ENCODE measurements at regions not wholly inside any gene's neighbourhood (a gene's known extent, or its start where the extent isn't known, plus 50 kb on each side); places are given as distances from the start of the nearest gene placed in this dataset.

DNA sequence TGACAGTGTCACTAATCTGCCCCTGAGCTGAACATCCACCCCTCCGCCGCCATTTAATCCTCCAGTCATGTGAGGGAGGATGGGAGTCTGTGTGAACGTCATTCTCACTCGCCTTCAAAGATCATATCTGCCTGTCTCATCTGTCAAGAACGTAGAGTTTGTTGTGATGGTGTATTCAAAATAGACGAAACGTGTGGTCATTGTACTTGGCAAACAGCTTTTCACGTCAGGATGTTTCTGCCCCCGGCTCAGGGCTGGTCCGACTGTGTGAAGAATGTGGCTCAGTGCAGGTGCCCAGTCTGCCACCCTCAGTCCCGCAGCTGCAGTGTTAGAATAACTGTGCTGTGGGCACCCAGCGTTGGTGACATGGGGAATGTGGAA lies 148.0 kb downstream of the KCNJ12 start:
- Histone ChIP-seq H3K4me1 (ENCODE audit: insufficient read depth, low read length) (no peaks in the 10 kb centered on the region), H4K20me1 (ENCODE audit: insufficient read depth, low read length) (no peaks in the 10 kb centered on the region), H3K27me3 (ENCODE audit: control insufficient read depth in 1 of 2, insufficient read depth in 2 of 2, low read length in 2 of 2) (peaks cover 1 to 17% of the 10 kb centered on the region in 2 experiments; a peak in 3 of 5 replicates), H3K79me2 (ENCODE audit: insufficient read depth, low read length) (no peaks in the 10 kb centered on the region), H3K27ac (ENCODE audit: extremely low read length, insufficient read depth, low read length) (no peak overlapping the region), H3K36me3 (replicated peaks in 1 of 2; ENCODE audit: control insufficient read depth in 1 of 2, insufficient read depth in 2 of 2, low read length in 2 of 2) (no peaks in the 10 kb centered on the region), H3K9me3 (ENCODE audit: low read length) (no peaks in the 10 kb centered on the region), H3K4me3 (replicated peaks in 1 of 3; ENCODE audit: insufficient read depth in 1 of 3, low read depth in 2 of 3, low read length in 3 of 3) (no peak overlapping the region), H3K4me2 (ENCODE audit: low read depth, low read length) (no peak overlapping the region), H3K9ac (ENCODE audit: insufficient read depth, low read depth, low read length) (no peak overlapping the region), H2AFZ (ENCODE audit: low read length) (no peak overlapping the region)
- TF ChIP-seq TSC22D2 (CRISPR knock-in tag; IDR thresholded peaks at IDR 0.05; ENCODE audit: borderline replicate concordance) (no peak), ZNF652 (CRISPR knock-in tag; IDR thresholded peaks at IDR 0.05; ENCODE audit: borderline replicate concordance, low read depth) (no peak)
- TF ChIP-seq, protein P1, sequence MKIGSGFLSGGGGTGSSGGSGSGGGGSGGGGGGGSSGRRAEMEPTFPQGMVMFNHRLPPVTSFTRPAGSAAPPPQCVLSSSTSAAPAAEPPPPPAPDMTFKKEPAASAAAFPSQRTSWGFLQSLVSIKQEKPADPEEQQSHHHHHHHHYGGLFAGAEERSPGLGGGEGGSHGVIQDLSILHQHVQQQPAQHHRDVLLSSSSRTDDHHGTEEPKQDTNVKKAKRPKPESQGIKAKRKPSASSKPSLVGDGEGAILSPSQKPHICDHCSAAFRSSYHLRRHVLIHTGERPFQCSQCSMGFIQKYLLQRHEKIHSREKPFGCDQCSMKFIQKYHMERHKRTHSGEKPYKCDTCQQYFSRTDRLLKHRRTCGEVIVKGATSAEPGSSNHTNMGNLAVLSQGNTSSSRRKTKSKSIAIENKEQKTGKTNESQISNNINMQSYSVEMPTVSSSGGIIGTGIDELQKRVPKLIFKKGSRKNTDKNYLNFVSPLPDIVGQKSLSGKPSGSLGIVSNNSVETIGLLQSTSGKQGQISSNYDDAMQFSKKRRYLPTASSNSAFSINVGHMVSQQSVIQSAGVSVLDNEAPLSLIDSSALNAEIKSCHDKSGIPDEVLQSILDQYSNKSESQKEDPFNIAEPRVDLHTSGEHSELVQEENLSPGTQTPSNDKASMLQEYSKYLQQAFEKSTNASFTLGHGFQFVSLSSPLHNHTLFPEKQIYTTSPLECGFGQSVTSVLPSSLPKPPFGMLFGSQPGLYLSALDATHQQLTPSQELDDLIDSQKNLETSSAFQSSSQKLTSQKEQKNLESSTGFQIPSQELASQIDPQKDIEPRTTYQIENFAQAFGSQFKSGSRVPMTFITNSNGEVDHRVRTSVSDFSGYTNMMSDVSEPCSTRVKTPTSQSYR (CRISPR knock-in tag; IDR thresholded peaks at IDR 0.05; ENCODE audit: borderline replicate concordance) = no peak
- TF ChIP-seq, protein P2, sequence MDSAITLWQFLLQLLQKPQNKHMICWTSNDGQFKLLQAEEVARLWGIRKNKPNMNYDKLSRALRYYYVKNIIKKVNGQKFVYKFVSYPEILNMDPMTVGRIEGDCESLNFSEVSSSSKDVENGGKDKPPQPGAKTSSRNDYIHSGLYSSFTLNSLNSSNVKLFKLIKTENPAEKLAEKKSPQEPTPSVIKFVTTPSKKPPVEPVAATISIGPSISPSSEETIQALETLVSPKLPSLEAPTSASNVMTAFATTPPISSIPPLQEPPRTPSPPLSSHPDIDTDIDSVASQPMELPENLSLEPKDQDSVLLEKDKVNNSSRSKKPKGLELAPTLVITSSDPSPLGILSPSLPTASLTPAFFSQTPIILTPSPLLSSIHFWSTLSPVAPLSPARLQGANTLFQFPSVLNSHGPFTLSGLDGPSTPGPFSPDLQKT (CRISPR knock-in tag; IDR thresholded peaks at IDR 0.05; ENCODE audit: borderline replicate concordance) = no peak
- intact Hi-C loops (cut with micrococcal nuclease; ENCODE audit: unreplicated experiment) = no loop called here
- DNase-seq (ENCODE audit: low spot score) (no peak), FAIRE-seq (no peak), ATAC-seq (no peak)
- WGBS (ENCODE audit: low lambda C conversion rate) = 17% methylated on average over 12 of the region's 12 CpGs
- in situ Hi-C loops (cut with HindIII; ENCODE audit: extremely low pct_ligation_motif_present, low pct_unique_long_range_greater_than_20kb) = no loop called here
- POLR2A ChIA-PET = no interaction called here
- CTCF ChIA-PET (ENCODE audit: low intra/inter-chr PET ratio, low total read pairs) = no interaction called here
- no TSS peak for BruUV-seq (replicated peaks)

All from HepG2 (cell line).